ENCODE measurements at regions not wholly inside any gene's neighbourhood (a gene's known extent, or its start where the extent isn't known, plus 50 kb on each side); places are given as distances from the start of the nearest gene placed in this dataset.

- Mint-ChIP-seq H3K27ac (no peak overlapping the region), H3K4me3 (no peak overlapping the region), H3K4me1 (no peaks in the 10 kb centered on the region), H3K27me3 (ENCODE audit: insufficient read depth, low read depth, poor library complexity) (no peaks in the 10 kb centered on the region), H3K36me3 (ENCODE audit: low read depth) (no peaks in the 10 kb centered on the region), H3K9me3 (no peaks in the 10 kb centered on the region)
- Histone ChIP-seq H3K36me3 (ENCODE audit: insufficient read depth) (no peaks in the 10 kb centered on the region), H3F3A (replicated peaks; ENCODE audit: low read depth) (no peaks in the 10 kb centered on the region), H3K27ac (ENCODE audit: low read depth) (no peak overlapping the region), H3K4me3 (no peak overlapping the region), H3K9me2 (ENCODE audit: insufficient read depth) (peaks cover 5% of the 10 kb centered on the region), H3K4me2 (no peak overlapping the region), H4K20me1 (replicated peaks; ENCODE audit: insufficient read depth) (no peaks in the 10 kb centered on the region), H2AFZ (no peak overlapping the region), H3K27me3 (ENCODE audit: insufficient read depth) (no peaks in the 10 kb centered on the region), H3K4me1 (ENCODE audit: insufficient read depth) (no peaks in the 10 kb centered on the region; the same call in 1 of the 2 replicates), H3K79me2 (replicated peaks; ENCODE audit: insufficient read depth) (no peaks in the 10 kb centered on the region)
- TF ChIP-seq NANOG (IDR thresholded peaks at IDR 0.05; ENCODE audit: borderline replicate concordance) (no peak), ETS1 (IDR thresholded peaks at IDR 0.05) (no peak), POLR2AphosphoS5 (IDR thresholded peaks at IDR 0.05; ENCODE audit: low read depth) (no peak), EZH2 (IDR thresholded peaks at IDR 0.05; ENCODE audit: low read depth, unreplicated experiment) (no peak), EZH2phosphoT487 (IDR thresholded peaks at IDR 0.05; ENCODE audit: unreplicated experiment) (no peak), ZNF114 (CRISPR knock-in tag; IDR thresholded peaks at IDR 0.05) (no peak), CTCF (conservative IDR thresholded peaks at IDR 0.05; ENCODE audit: low read depth in 2 of 2) (no peak), ZNF331 (CRISPR knock-in tag; IDR thresholded peaks at IDR 0.05; ENCODE audit: low read depth) (no peak), JUNB (IDR thresholded peaks at IDR 0.05; ENCODE audit: unreplicated experiment) (no peak), STAT1 (IDR thresholded peaks at IDR 0.05; ENCODE audit: unreplicated experiment) (no peak), CREB1 (CRISPR knock-in tag; IDR thresholded peaks at IDR 0.05; ENCODE audit: low read depth) (no peak)
- TF ChIP-seq, protein P1, sequence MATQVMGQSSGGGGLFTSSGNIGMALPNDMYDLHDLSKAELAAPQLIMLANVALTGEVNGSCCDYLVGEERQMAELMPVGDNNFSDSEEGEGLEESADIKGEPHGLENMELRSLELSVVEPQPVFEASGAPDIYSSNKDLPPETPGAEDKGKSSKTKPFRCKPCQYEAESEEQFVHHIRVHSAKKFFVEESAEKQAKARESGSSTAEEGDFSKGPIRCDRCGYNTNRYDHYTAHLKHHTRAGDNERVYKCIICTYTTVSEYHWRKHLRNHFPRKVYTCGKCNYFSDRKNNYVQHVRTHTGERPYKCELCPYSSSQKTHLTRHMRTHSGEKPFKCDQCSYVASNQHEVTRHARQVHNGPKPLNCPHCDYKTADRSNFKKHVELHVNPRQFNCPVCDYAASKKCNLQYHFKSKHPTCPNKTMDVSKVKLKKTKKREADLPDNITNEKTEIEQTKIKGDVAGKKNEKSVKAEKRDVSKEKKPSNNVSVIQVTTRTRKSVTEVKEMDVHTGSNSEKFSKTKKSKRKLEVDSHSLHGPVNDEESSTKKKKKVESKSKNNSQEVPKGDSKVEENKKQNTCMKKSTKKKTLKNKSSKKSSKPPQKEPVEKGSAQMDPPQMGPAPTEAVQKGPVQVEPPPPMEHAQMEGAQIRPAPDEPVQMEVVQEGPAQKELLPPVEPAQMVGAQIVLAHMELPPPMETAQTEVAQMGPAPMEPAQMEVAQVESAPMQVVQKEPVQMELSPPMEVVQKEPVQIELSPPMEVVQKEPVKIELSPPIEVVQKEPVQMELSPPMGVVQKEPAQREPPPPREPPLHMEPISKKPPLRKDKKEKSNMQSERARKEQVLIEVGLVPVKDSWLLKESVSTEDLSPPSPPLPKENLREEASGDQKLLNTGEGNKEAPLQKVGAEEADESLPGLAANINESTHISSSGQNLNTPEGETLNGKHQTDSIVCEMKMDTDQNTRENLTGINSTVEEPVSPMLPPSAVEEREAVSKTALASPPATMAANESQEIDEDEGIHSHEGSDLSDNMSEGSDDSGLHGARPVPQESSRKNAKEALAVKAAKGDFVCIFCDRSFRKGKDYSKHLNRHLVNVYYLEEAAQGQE (IDR thresholded peaks at IDR 0.05; ENCODE audit: unreplicated experiment) = no peak
- TF ChIP-seq, protein P2, sequence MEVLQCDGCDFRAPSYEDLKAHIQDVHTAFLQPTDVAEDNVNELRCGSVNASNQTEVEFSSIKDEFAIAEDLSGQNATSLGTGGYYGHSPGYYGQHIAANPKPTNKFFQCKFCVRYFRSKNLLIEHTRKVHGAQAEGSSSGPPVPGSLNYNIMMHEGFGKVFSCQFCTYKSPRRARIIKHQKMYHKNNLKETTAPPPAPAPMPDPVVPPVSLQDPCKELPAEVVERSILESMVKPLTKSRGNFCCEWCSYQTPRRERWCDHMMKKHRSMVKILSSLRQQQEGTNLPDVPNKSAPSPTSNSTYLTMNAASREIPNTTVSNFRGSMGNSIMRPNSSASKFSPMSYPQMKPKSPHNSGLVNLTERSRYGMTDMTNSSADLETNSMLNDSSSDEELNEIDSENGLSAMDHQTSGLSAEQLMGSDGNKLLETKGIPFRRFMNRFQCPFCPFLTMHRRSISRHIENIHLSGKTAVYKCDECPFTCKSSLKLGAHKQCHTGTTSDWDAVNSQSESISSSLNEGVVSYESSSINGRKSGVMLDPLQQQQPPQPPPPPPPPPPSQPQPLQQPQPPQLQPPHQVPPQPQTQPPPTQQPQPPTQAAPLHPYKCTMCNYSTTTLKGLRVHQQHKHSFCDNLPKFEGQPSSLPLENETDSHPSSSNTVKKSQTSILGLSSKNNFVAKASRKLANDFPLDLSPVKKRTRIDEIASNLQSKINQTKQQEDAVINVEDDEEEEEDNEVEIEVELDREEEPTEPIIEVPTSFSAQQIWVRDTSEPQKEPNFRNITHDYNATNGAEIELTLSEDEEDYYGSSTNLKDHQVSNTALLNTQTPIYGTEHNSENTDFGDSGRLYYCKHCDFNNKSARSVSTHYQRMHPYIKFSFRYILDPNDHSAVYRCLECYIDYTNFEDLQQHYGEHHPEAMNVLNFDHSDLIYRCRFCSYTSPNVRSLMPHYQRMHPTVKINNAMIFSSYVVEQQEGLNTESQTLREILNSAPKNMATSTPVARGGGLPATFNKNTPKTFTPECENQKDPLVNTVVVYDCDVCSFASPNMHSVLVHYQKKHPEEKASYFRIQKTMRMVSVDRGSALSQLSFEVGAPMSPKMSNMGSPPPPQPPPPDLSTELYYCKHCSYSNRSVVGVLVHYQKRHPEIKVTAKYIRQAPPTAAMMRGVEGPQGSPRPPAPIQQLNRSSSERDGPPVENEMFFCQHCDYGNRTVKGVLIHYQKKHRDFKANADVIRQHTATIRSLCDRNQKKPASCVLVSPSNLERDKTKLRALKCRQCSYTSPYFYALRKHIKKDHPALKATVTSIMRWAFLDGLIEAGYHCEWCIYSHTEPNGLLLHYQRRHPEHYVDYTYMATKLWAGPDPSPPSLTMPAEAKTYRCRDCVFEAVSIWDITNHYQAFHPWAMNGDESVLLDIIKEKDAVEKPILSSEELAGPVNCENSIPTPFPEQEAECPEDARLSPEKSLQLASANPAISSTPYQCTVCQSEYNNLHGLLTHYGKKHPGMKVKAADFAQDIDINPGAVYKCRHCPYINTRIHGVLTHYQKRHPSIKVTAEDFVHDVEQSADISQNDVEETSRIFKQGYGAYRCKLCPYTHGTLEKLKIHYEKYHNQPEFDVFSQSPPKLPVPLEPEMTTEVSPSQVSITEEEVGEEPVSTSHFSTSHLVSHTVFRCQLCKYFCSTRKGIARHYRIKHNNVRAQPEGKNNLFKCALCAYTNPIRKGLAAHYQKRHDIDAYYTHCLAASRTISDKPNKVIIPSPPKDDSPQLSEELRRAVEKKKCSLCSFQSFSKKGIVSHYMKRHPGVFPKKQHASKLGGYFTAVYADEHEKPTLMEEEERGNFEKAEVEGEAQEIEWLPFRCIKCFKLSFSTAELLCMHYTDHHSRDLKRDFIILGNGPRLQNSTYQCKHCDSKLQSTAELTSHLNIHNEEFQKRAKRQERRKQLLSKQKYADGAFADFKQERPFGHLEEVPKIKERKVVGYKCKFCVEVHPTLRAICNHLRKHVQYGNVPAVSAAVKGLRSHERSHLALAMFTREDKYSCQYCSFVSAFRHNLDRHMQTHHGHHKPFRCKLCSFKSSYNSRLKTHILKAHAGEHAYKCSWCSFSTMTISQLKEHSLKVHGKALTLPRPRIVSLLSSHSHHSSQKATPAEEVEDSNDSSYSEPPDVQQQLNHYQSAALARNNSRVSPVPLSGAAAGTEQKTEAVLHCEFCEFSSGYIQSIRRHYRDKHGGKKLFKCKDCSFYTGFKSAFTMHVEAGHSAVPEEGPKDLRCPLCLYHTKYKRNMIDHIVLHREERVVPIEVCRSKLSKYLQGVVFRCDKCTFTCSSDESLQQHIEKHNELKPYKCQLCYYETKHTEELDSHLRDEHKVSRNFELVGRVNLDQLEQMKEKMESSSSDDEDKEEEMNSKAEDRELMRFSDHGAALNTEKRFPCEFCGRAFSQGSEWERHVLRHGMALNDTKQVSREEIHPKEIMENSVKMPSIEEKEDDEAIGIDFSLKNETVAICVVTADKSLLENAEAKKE (CRISPR knock-in tag; IDR thresholded peaks at IDR 0.05) = no peak
- ATAC-seq (no peak), DNase-seq (ENCODE audit: low spot score) (no peak)
Observed at GRCh38 chr2:134782107-134782506, 56.3 kb upstream of the ACMSD start.
